NCI-H128 (cell line): ENCODE measurements at regions not wholly inside any gene's neighbourhood (a gene's known extent, or its start where the extent isn't known, plus 50 kb on each side); places are given as distances from the start of the nearest gene placed in this dataset.

Experiments
- DNase-seq: peaks from one replicate; lab custom pipeline; 2025; ENCODE audit not compliant: unreplicated experiment; lab: John Stamatoyannopoulos, UW

DNA sequence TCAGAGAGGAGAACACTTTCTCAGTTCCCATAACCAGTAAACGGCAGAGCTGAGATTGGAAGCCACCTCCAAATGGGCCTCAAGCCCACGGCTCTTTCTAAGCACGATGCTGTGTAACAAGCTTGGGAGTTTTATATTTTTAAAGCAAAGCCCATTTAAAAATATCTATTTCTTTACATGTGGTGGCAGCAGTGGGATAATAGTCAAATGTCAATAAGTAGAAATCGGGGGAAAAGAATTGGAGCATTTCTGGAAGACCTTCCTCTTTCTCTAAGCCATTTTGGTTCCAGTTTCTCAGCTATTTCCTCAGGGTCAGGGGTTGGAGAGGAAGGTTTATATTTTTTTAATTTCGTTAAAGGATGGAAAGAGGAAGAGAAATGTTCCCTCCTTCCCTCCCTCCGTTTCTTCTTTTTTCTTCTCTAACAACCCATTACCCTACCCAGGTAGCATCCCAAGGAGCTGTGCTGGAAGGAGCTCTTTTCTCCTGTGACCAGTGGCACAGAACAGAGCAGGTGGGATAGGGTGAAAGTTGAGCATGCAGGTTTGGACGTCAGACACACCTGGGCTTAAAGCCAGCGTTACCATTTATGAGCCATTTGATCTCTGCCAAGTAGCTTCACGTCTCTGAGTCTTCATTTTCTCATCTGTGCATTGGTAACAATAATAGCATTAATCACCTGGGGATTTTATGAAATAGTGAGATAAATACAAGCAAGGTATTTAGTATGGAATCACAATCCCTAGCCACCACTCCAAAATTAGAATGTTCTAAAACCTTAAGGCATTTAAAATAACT, 515.7 kb downstream of the RPS24 start:
- peak; percentile 20 for DNase-seq

GRCh38 chr10:78550090-78550489, 516.4 kb downstream of the RPS24 start:
- DNase-seq: no peak

GRCh38 chr10:78550716-78551115, 517.1 kb downstream of the RPS24 start:
- no peak for DNase-seq

DNA sequence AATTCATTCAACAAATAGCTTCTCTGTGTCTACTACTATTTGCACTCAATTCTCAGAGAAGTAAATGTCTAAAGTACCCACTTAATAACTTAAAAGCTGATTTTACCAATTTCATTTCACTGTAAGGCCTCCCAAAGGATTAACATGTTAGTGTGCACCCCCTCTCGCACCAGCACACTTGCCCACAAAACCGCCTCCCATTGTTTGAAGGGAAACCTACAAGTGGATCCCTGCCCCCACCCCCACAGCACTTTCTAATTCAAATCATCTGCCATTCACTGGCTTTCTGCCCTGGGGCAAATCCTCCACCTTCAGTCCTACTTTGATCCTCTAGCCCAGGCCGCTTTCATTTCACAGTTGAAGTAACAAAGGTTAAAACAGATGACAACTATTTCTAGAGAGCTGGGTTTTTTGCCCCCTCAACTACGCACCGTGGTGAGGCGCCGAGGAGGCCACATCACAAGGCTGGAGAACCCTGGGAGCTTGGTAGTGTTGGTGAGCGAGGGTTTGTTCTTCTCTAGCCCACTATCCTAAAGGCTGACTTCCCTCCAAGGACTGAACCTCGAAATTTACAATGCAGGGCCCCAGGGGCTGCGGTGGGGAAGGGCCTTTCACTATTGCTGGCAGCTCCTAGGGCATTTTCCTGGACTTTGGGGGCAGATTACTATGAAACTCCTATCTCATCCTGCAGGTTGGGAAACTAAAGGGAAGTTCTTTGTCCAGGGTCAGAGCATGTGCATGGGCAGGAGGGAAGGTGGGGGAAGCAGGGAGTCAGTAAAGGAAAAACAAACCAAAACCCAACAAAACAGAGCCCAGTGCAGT, 517.4 kb upstream of the ZMIZ1 start:
- peak; percentile 19 for DNase-seq

DNA sequence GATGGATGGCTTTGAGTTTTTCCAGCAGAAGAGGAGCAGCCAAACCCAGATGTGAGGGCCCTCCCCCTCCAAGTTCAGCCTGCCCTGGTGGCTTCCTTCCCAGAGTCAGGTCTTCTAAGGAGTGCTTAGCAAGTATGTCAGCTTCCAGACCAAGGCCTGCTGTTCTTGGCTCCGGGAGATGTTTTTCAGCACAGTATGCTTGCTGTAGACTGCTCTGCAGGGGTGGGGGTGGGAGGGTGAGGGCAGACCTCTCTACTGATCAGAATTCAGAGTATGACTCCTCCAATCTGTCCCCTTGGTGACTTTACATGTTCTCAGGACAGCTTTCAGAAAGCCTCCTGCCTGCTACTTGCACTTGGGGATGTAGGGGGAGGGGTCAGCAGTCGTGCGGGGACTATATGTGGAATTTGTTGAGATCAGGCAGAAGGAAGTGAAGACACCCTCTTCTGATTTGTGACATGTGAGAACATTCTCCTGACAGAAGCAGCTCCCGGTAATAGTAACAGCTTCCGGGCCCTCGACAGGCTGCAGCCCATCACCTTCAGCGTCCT, 516.4 kb upstream of the ZMIZ1 start:
- DNase-seq: no peak

DNA sequence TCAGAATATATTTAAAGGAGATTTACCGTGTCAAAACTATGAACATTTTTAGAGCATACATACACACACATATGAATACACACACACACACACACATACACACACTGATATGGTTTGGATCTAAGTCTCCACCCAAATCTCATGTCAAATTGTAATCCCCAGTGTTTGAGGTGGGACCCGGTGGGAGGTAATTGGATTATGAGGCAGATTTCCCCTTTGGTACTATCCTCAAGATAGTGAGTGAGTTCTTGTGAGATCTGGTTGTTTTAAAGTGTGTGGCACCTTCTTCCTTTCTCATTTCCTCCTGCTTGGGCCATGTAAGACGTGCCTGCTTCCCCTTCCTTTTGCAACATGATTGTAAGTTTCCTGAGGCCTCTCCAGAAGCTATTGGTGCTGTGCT, 515.0 kb upstream of the ZMIZ1 start:
- no peak for DNase-seq

GRCh38 chr10:78555128-78555527, 513.6 kb upstream of the ZMIZ1 start:
- no peak for DNase-seq

GRCh38 chr10:78556705-78557432, 511.9 kb upstream of the ZMIZ1 start:
- no peak for DNase-seq

- no peak for DNase-seq
These were observed 511.3 kb upstream of the ZMIZ1 start for GRCh38 chr10:78557433-78557925.

GRCh38 chr10:78559661-78560340, 509.0 kb upstream of the ZMIZ1 start:
- peak; percentile 55 for DNase-seq

- DNase-seq: no peak
These were observed 508.5 kb upstream of the ZMIZ1 start for GRCh38 chr10:78560341-78560688.

- no peak for DNase-seq
These were observed 505.5 kb upstream of the ZMIZ1 start for GRCh38 chr10:78563314-78563713.

GRCh38 chr10:78565841-78566240, 502.9 kb upstream of the ZMIZ1 start:
- DNase-seq: no peak

DNA sequence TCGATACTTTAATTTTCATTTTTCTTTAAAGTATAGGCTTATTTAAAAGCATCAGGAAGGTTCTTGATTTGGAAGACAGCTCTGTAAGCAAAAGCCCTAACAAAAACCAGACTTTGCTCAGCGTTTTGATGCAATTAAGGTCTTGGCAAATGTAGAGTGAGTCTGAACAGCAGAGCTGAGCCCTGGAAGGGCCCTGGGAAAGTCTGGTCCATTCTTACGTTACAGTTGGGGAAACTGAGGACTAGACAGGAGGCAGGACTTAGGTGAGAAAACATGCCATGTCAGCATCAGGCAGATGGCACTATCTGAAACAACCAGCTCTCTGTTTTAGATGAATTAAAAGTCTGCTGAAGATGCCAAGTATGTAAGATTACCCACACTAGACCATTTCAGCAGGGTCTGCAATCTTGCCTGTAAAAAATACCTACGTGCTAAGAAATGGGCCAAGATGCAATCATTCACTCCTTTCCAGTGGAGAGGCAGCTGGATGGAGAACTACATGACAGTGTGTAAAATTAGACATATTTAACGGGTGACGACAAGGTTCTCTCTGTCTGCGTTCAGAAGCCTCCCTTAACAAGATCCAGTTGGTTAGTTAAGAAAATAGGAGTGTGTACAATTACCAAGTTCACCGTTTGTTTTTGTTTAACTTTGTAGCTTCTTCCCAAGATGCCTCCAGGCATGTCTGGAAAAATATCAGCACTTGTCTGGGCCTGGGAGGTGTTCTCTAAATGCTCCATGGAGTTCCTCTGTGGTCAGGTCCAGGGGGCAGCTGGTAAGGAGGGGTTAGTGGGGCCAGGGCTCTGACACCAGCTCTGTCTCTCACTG, 502.3 kb upstream of the ZMIZ1 start:
- DNase-seq: no peak

DNA sequence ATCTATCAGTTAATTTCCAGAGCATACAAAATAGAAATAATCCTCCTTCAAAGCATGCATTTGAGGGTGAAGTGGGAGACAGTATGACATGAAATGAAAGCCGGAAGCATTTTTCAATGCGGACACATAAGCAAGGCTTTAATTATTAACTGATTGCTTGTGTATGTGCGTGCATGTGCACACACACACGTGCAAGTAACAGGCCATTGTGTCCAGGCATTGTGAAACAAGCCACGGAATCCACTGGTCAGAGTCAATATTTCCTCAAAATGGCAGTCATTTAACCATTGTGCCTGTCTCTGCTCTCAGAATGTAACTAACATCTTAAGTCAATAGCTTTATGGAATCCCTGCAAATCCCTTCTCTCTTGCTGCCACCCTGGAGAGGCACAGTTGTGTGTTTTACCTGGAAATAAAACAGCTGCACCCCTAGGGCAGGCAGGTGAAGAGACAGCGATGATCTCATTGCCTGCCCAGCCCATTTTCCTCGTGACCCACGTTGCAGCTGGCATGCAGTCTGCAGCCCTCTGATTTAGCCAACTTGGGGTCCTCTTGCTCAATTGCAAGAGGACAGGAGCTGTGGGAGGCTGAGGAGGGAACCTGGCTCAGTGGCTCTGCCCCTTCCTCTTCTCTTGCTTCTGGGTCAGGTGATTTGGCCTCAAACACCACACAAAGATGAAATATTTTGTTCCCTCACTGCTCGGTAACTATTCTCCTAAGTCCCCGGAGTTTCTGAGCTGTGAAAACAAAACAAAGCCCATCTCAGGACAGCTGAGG, 500.9 kb upstream of the ZMIZ1 start:
- DNase-seq: no peak

DNA sequence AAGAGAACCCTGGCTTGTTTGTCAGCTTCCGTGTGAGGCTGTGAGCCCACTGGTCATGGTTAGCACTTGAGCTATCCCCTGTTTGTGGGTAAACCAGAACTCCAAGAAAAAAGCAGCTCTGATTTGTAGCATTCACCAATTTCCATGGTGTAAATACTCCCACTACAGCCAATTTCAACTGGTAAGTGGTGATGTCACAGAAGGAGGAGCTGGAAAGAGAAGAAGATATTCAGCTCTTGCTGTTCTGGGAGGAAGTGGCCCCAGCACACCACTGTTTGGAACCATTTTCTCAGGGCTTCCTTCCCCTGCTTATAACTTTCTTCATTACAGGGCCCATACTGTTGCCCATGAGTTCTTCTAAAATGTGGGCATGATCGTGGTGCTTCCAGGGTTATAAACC, 500.1 kb upstream of the ZMIZ1 start:
- DNase-seq: no peak

DNA sequence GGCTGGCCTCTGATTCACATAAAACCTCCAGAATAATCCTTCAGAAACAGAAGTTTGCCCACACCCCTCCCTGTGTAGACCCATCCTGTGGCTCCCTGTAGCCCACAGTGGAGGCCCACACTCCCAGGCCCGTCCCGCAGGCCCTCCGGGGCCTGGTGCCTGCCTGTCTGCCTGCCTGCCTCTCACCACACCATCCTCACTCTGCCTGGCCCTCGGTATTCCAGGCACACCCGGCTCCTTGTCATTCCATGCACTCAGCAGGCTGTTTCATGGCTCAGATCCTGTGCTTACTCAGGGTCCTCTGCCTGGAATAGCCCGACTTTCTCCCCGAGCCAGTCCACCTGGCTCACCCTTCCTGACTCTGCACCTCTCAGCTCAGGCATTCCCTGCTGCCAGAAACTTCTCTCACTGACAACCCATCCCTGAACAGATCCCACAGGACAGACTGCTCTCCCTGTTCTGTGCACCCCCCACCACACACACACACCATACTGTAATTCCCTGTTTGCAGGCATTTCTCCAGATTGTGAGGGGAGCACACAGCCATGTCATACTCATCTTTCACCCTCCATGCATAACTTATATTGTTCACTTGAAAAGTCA, 498.0 kb upstream of the ZMIZ1 start:
- DNase-seq: no peak

GRCh38 chr10:78571286-78571685, 497.5 kb upstream of the ZMIZ1 start:
- no peak for DNase-seq

GRCh38 chr10:78571891-78572290, 496.9 kb upstream of the ZMIZ1 start:
- no peak for DNase-seq
